GM23338 (cell line): ENCODE measurements at regions not wholly inside any gene's neighbourhood (a gene's known extent, or its start where the extent isn't known, plus 50 kb on each side); places are given as distances from the start of the nearest gene placed in this dataset.

Experiments
- CREB1 ChIP-seq: fragments of 250-450 bp; sonication (Bioruptor Pico); IDR thresholded peaks from 2 replicates; pipeline ENCODE4 v1.5.0; 2020; ENCODE audit warnings: low read depth, mild to moderate bottlenecking, moderate library complexity
- CTCF ChIP-seq, 2 experiments: fragments of 200-600 bp in 1 of 2; sonication (generic) in 1 of 2; conservative IDR thresholded peaks; 2 replicates each; pipeline versions ENCODE4 v1.5.1 to v1.6.1; 2016 to 2017; ENCODE audit warnings: antibody characterized with exemption in 2 of 2, low read depth in 2 of 2, mild to moderate bottlenecking in 2 of 2, moderate library complexity in 1 of 2
- EZH2 ChIP-seq: fragments of 200-600 bp; sonication (generic); IDR thresholded peaks from one replicate; pipeline ENCODE4 v1.8.0; 2017; ENCODE audit warnings: antibody characterized with exemption, mild to moderate bottlenecking, low read depth; ENCODE audit not compliant: unreplicated experiment
- EZH2phosphoT487 ChIP-seq: fragments of 200-600 bp; sonication (generic); IDR thresholded peaks from one replicate; pipeline ENCODE4 v1.8.1; 2018; ENCODE audit warnings: antibody characterized with exemption; ENCODE audit not compliant: unreplicated experiment
- POLR2AphosphoS5 ChIP-seq: IDR thresholded peaks from 2 replicates; pipeline ENCODE4 v1.6.1; 2016; ENCODE audit warnings: antibody characterized with exemption, low read depth
- REST ChIP-seq: IDR thresholded peaks from one replicate; pipeline ENCODE4 v1.6.1; 2018; ENCODE audit warnings: antibody characterized with exemption; ENCODE audit not compliant: unreplicated experiment
- ZNF331 ChIP-seq: fragments of 250-450 bp; sonication (Bioruptor Pico); IDR thresholded peaks from 2 replicates; pipeline ENCODE4 v1.5.0; 2020; ENCODE audit warnings: low read depth, mild to moderate bottlenecking, moderate library complexity
- TF ChIP-seq, protein P1 (sequence below): IDR thresholded peaks from 2 replicates; pipeline ENCODE4 v1.6.1; 2016; ENCODE audit warnings: antibody characterized with exemption

DNA sequence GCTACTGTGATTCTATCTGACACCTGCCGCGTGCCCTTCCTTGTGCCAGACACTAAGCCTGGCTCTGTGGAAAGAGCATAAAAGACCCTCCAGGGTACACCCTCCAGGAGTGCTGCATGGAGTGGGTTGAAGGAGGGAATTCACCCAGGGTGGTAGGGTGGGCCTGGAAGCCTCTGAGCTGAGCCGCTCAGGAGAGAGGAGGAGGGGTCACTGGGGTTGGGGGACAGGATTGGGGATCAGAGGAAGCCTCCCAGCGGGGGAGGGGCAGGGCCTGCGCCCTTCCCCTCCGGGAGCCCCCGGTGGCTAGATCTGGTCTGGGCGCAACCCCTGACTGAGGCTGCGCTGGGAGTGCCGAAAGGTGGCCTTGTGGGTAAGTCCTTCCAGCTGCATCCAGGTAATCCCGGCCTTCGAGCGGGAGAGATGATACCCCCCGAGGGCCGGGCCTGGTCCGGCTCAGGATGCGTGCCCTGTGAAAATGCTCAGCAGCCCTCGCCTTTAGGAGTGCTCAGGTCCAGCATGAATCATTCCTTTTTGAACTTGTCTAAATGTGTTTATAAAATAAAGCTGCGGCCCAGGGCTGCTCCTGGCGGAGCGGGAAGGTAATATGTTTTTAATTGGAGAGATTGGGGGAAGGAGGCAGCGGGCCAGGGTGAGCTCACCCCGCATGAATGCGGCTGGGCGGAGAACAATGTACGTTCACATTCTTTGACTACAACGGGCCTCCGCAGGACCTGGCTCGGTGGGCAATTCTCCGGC, 118.1 kb upstream of the SMIM23 start:
- TF ChIP-seq CTCF (conservative IDR thresholded peaks at IDR 0.05; ENCODE audit: low read depth in 2 of 2): 0 out of 4 replicates have a peak, but pooled peaks of 1 of the 2 experiments have one; percentile 18
- no peak for TF ChIP-seq EZH2phosphoT487
- TF ChIP-seq ZNF331 (CRISPR knock-in tag): no peak
- no peak for TF ChIP-seq CREB1 (CRISPR knock-in tag)
- no peak for TF ChIP-seq POLR2AphosphoS5
- TF ChIP-seq EZH2: no peak
- no peak for TF ChIP-seq REST
- TF ChIP-seq, protein P1, sequence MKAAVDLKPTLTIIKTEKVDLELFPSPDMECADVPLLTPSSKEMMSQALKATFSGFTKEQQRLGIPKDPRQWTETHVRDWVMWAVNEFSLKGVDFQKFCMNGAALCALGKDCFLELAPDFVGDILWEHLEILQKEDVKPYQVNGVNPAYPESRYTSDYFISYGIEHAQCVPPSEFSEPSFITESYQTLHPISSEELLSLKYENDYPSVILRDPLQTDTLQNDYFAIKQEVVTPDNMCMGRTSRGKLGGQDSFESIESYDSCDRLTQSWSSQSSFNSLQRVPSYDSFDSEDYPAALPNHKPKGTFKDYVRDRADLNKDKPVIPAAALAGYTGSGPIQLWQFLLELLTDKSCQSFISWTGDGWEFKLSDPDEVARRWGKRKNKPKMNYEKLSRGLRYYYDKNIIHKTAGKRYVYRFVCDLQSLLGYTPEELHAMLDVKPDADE: no peak
